ENCODE measurements at regions not wholly inside any gene's neighbourhood (a gene's known extent, or its start where the extent isn't known, plus 50 kb on each side); places are given as distances from the start of the nearest gene placed in this dataset.
"Not testable (repeated sequence)": the region's sequence is repeated elsewhere in the genome, so short reads cannot be mapped to it uniquely, and the experiment has no call there.

DNA sequence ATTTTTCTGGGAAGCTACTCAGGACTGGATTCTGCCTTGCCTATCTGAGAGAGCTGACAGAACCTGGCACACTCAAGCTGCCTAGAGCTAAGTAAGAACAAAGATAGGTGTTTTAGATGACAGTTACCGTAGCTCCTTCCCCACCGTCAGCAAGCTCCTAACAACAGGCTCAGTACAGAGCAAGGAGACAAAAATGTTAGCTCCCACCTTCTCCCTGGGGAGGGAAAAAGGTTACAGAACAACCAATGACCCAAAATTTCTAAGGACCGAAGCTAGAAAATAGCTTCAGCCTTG, 1058.2 kb upstream of the PCDH20 start:
- H3K27ac Mint-ChIP-seq: no peak overlapping the region
- DNase-seq (no peak), ATAC-seq (replicated peaks) (no peak)
- H3K4me1 Mint-ChIP-seq: no peaks in the 10 kb centered on the region
- H3K36me3 Mint-ChIP-seq: no peaks in the 10 kb centered on the region
- H3K9me3 Mint-ChIP-seq: peaks cover 0 to 4% of the 10 kb centered on the region in 2 donors
- H3K27me3 Mint-ChIP-seq: no peaks in the 10 kb centered on the region
- no peak overlapping the region for H3K4me3 Mint-ChIP-seq

DNA sequence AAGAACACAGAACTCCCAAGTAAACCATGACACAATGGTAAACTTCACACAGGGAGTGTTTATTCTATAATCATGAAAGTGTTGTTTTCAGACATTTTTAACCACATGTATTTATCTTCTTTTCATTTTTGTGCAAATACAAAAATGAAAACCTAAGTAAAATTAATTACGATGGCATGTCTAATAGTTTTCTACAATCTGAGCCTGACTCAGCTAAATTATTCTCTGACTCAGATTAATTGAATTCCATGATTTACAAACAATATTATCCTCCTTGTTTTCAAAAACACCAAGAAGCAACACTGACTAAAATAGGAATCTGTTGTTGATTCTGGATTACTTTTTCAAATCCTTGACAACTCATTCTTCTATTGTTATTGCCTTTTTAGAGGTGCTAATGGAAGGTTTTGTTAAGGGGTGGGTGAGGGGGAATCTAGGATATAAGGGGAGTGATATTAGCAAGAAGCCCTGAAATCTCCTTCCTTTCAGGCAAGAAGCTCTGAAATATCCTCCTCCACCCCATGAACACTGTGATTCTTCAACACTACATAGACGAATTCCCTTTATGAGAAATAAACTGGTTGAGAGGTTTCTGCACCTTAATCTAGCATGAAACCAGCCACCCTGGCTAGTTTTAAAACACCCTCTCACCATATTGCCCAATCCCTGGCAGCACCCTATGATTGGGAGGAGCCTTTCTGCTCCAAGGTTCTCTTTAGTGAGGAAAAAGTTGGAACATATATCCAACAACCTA, 1057.7 kb upstream of the PCDH20 start:
- no peak overlapping the region for H3K4me3 Mint-ChIP-seq
- ATAC-seq (replicated peaks): no peak
- no peak for DNase-seq
- H3K4me1 Mint-ChIP-seq: no peaks in the 10 kb centered on the region
- H3K27ac Mint-ChIP-seq: no peak overlapping the region
- H3K27me3 Mint-ChIP-seq: no peaks in the 10 kb centered on the region
- H3K9me3 Mint-ChIP-seq: peaks cover 0 to 4% of the 10 kb centered on the region in 2 donors
- H3K36me3 Mint-ChIP-seq: no peaks in the 10 kb centered on the region

DNA sequence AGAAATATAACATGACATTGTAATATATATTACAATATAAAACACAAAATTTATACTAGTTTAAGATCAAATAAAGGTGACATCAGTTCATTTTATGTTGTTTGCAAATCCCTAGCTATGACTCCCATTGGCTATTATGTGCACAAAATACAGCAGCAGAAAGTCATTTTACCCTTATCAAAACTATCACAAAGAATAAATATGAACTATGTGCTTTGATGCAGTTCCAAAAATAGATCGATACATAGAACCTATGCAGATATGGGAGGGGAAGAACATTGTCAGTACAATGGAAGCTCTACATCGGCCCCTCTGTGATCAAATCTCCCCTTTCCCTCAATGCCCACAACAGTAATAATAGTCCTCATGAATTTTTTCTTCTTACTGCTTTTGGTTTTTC, 1038.1 kb upstream of the PCDH20 start:
- no peaks in the 10 kb centered on the region for H3K9me3 Mint-ChIP-seq
- ATAC-seq (replicated peaks) (no peak), DNase-seq (no peak)
- no peak overlapping the region for H3K4me3 Mint-ChIP-seq
- H3K36me3 Mint-ChIP-seq: no peaks in the 10 kb centered on the region
- H3K27me3 Mint-ChIP-seq: no peaks in the 10 kb centered on the region
- no peaks in the 10 kb centered on the region for H3K4me1 Mint-ChIP-seq
- no peak overlapping the region for H3K27ac Mint-ChIP-seq

GRCh38 chr13:62450759-62451158, 1035.1 kb upstream of the PCDH20 start:
- DNase-seq (no peak), ATAC-seq (replicated peaks) (no peak)
- peaks cover 0 to 3% of the 10 kb centered on the region in 2 donors for H3K9me3 Mint-ChIP-seq
- H3K4me1 Mint-ChIP-seq: no peaks in the 10 kb centered on the region
- H3K36me3 Mint-ChIP-seq: no peaks in the 10 kb centered on the region
- H3K27me3 Mint-ChIP-seq: no peaks in the 10 kb centered on the region
- no peak overlapping the region for H3K27ac Mint-ChIP-seq
- no peak overlapping the region for H3K4me3 Mint-ChIP-seq

DNA sequence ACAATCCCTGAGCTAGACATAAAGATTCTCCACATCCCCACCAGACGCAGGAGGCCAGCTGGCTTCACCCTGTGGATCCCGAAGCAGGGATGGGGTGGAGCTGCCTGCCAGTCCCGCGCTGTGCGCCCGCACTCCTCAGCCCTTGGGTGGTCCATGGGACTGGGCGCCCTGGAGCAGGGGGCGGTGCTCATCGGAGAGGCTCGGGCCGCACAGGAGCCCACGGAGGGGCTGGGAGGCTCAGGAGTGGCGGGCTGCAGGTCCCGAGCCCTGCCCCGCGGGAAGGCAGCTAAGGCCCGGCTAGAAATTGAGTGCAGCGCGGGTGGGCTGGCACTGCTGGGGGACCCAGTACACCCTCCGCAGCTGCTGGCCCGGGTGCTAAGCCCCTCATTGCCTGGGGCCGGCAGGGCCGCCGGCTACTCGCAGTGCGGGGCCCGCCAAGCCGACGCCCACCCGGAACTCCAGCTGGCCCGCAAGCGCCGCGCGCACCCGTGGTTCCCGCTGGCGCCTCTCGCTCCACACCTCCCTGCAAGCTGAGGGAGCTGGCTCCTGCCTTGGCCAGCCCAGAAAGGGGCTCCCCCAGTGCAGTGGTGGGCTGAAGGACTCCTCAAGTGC, 1032.2 kb upstream of the PCDH20 start:
- not testable (repeated sequence) for H3K4me3 Mint-ChIP-seq; H3K36me3 Mint-ChIP-seq; H3K27me3 Mint-ChIP-seq; H3K4me1 Mint-ChIP-seq; H3K27ac Mint-ChIP-seq; H3K9me3 Mint-ChIP-seq; ATAC-seq (replicated peaks); DNase-seq

DNA sequence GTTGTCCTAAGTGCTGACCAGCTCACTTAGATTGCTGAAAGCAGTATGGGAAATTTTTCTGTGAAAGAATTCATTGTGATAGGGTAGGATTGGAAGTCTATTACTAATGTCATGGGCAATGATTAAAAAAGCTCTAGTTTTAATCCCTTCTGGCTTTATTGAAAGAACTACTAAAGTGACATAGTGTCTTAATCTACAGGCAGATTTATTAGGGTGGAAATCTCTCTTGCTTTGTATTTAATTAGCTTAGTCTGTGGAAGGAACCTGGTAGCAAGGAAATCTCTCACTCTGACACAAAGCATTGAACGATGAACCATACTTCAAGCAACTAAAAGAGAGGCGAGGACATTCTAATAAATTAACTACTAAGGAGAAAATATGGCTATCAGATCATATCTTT, 1029.2 kb upstream of the PCDH20 start:
- Mint-ChIP-seq H3K36me3 (no peaks in the 10 kb centered on the region), H3K27ac (no peak overlapping the region), H3K4me1 (no peaks in the 10 kb centered on the region), H3K9me3 (peaks cover 0 to 4% of the 10 kb centered on the region in 2 donors), H3K4me3 (no peak overlapping the region), H3K27me3 (no peaks in the 10 kb centered on the region)
- ATAC-seq (replicated peaks): no peak
- DNase-seq: no peak

- H3K4me3 Mint-ChIP-seq: no peak overlapping the region
Measured at GRCh38 chr13:62434081-62434480, 1018.4 kb upstream of the PCDH20 start.

GRCh38 chr13:62433660-62434059, 1018.0 kb upstream of the PCDH20 start:
- Mint-ChIP-seq H3K9me3 (peaks cover 0 to 3% of the 10 kb centered on the region in 2 donors), H3K27me3 (no peaks in the 10 kb centered on the region), H3K4me1 (no peaks in the 10 kb centered on the region), H3K4me3 (no peak overlapping the region), H3K36me3 (no peaks in the 10 kb centered on the region), H3K27ac (no peak overlapping the region)
- DNase-seq (no peak), ATAC-seq (replicated peaks) (no peak)

More at GRCh38 chr13:62434081-62434480, 1018.4 kb upstream of the PCDH20 start:
- Mint-ChIP-seq H3K27me3 (no peaks in the 10 kb centered on the region), H3K9me3 (peaks cover 0 to 3% of the 10 kb centered on the region in 2 donors), H3K4me1 (no peaks in the 10 kb centered on the region), H3K27ac (no peak overlapping the region), H3K36me3 (no peaks in the 10 kb centered on the region)
- DNase-seq (no peak), ATAC-seq (replicated peaks) (no peak)

DNA sequence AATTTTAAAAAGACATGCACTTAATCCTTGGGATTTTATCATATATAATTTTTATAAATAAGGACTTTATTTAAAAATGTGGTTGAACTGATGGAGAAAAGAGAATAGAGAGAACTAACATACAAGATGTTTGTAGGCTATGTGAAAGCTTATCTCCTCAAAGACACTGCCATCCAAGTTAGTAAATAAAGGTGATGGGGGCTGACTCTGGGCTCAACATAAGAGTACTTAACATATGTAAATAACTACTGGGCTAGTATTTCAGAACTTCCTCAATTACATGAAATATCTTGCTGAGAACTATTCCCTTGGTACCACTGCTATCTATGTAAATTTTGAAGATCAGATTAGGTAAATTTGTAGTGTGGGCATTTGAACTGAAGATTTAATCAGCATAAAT, 1017.3 kb upstream of the PCDH20 start:
- Mint-ChIP-seq H3K27ac (no peak overlapping the region), H3K4me3 (no peak overlapping the region), H3K4me1 (no peaks in the 10 kb centered on the region), H3K9me3 (peaks cover 0 to 3% of the 10 kb centered on the region in 2 donors), H3K27me3 (no peaks in the 10 kb centered on the region), H3K36me3 (no peaks in the 10 kb centered on the region)
- ATAC-seq (replicated peaks): no peak
- DNase-seq: no peak

DNA sequence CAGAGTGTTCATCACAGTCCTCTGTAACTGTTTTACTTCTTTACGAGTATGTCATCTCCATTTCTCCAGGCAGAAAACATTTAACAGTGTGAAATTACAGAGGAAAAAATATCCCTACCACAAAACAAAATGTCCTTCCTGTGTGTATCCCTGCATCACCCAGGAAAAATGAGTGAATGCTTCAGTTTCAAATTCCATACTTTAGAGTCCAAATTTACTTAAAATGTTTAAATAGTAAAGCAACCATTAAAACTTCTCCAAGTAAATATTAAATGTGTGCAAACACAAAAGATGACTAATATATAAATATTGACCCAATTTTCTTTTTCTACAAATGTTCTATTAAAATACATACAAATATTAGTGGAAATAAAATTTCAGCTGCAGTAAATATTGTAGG, 1016.6 kb upstream of the PCDH20 start:
- H3K9me3 Mint-ChIP-seq: no peaks in the 10 kb centered on the region
- H3K27ac Mint-ChIP-seq: no peak overlapping the region
- no peaks in the 10 kb centered on the region for H3K4me1 Mint-ChIP-seq
- DNase-seq (no peak), ATAC-seq (replicated peaks) (no peak)
- H3K27me3 Mint-ChIP-seq: no peaks in the 10 kb centered on the region
- H3K4me3 Mint-ChIP-seq: no peak overlapping the region
- H3K36me3 Mint-ChIP-seq: no peaks in the 10 kb centered on the region

- Mint-ChIP-seq H3K4me1 (no peaks in the 10 kb centered on the region), H3K4me3 (no peak overlapping the region), H3K36me3 (no peaks in the 10 kb centered on the region), H3K27ac (no peak overlapping the region), H3K9me3 (no peaks in the 10 kb centered on the region), H3K27me3 (no peaks in the 10 kb centered on the region)
- ATAC-seq (replicated peaks): no peak
- no peak for DNase-seq
Measured at GRCh38 chr13:62431852-62432251, 1016.2 kb upstream of the PCDH20 start.

- ATAC-seq (replicated peaks) (no peak), DNase-seq (no peak)
- no peak overlapping the region for H3K4me3 Mint-ChIP-seq
- H3K36me3 Mint-ChIP-seq: no peaks in the 10 kb centered on the region
- no peaks in the 10 kb centered on the region for H3K27me3 Mint-ChIP-seq
- no peaks in the 10 kb centered on the region for H3K4me1 Mint-ChIP-seq
- no peak overlapping the region for H3K27ac Mint-ChIP-seq
- no peaks in the 10 kb centered on the region for H3K9me3 Mint-ChIP-seq
Measured at GRCh38 chr13:62418872-62419271, 1003.2 kb upstream of the PCDH20 start.

DNA sequence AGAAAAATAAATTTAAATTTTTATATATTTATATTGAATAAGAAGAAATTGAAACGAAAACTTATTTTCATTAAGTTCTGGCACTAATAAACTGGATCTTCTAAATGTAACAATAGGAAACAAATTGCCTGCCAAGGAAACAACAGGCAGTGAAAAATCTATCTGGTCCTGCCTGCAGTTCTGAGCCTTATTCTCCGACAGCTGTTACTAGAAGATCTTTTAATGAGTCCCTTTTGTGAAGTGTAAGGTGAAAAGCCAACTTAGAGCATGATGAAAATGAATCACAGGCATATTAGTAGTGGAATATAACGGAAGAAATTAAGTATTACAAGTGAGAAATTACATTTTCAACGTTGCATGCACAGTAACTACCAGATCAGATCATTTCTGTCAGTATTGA, 1002.7 kb upstream of the PCDH20 start:
- no peaks in the 10 kb centered on the region for H3K36me3 Mint-ChIP-seq
- H3K9me3 Mint-ChIP-seq: no peaks in the 10 kb centered on the region
- H3K27me3 Mint-ChIP-seq: no peaks in the 10 kb centered on the region
- H3K4me1 Mint-ChIP-seq: no peaks in the 10 kb centered on the region
- H3K27ac Mint-ChIP-seq: no peak overlapping the region
- no peak overlapping the region for H3K4me3 Mint-ChIP-seq
- ATAC-seq (replicated peaks): no peak
- DNase-seq: no peak

GRCh38 chr13:62407871-62408270, 992.2 kb upstream of the PCDH20 start:
- Mint-ChIP-seq H3K27ac (no peak overlapping the region), H3K36me3 (no peaks in the 10 kb centered on the region), H3K4me3 (no peak overlapping the region), H3K4me1 (no peaks in the 10 kb centered on the region), H3K9me3 (peaks cover 0 to 1% of the 10 kb centered on the region in 2 donors), H3K27me3 (no peaks in the 10 kb centered on the region)
- DNase-seq (no peak), ATAC-seq (replicated peaks) (no peak)

- H3K9me3 Mint-ChIP-seq: no peaks in the 10 kb centered on the region
- no peaks in the 10 kb centered on the region for H3K4me1 Mint-ChIP-seq
- no peaks in the 10 kb centered on the region for H3K36me3 Mint-ChIP-seq
- no peaks in the 10 kb centered on the region for H3K27me3 Mint-ChIP-seq
- H3K27ac Mint-ChIP-seq: no peak overlapping the region
- DNase-seq (no peak), ATAC-seq (replicated peaks) (no peak)
- no peak overlapping the region for H3K4me3 Mint-ChIP-seq
Measured at GRCh38 chr13:62388515-62388914, 972.9 kb upstream of the PCDH20 start.
